Endothelial cell of umbilical vein (primary cell): ENCODE measurements at regions not wholly inside any gene's neighbourhood (a gene's known extent, or its start where the extent isn't known, plus 50 kb on each side); places are given as distances from the start of the nearest gene placed in this dataset.

ENCODE experiments used
- BruUV-seq: library from RNA; stranded (reverse); fragments of 400-500 nt; replicated peaks from 2 replicates; lab custom pipeline; 2021; lab: Mats Ljungman, UMichigan
- CTCF ChIA-PET: fragments of 300-600, 350-600 bp; sonication (Branson Sonifier 250); formaldehyde crosslinking; loops from one replicate; lab custom pipeline; 2021; ENCODE audit warnings: antibody characterized with exemption, inconsistent platforms; lab: Charles Lee
- POLR2A ChIA-PET: fragments of 300-600, 350-600 bp; sonication (Branson Sonifier 250); formaldehyde crosslinking; loops from one replicate; lab custom pipeline; 2021; ENCODE audit warnings: antibody characterized with exemption, inconsistent platforms; lab: Charles Lee
- DNase-seq: peaks from one replicate; pipeline ENCODE4 v3.0.0-alpha.2; 2011; ENCODE audit warnings: low read depth, low spot score
- FAIRE-seq: peaks from 2 replicates; lab custom pipeline; 2011; peaks lifted over from hg19 to GRCh38; lab: Jason Lieb, UNC
- H2AFZ ChIP-seq: 2 replicates; pipeline ENCODE4 v1.6.0; 2012; ENCODE audit warnings: low read depth, low read length, control low read depth, inconsistent platforms
- H3K27ac ChIP-seq: 2 replicates; pipeline ENCODE4 v1.5.1; 2011; ENCODE audit warnings: low read depth, mild to moderate bottlenecking, control low read depth, low read length, moderate library complexity; ENCODE audit not compliant: insufficient read depth
- H3K27me3 ChIP-seq, 2 experiments: 2 replicates each; pipeline versions ENCODE4 v1.6.0 to v1.6.1; 2011; ENCODE audit warnings: low read length in 2 of 2, mixed read lengths in 1 of 2; ENCODE audit not compliant: control insufficient read depth in 2 of 2, insufficient read depth in 2 of 2
- H3K36me3 ChIP-seq, 2 experiments: 2 replicates in 1 of 2; 3 replicates in 1 of 2; pipeline ENCODE4 v1.5.1; 2011; ENCODE audit warnings: low read length in 2 of 2, mild to moderate bottlenecking in 1 of 2, moderate library complexity in 1 of 2; ENCODE audit not compliant: control insufficient read depth in 2 of 2, insufficient read depth in 2 of 2; ENCODE audit errors: extremely low read depth in 1 of 2
- H3K4me1 ChIP-seq: 3 replicates; pipeline ENCODE4 v1.5.1; 2011; ENCODE audit warnings: mild to moderate bottlenecking, low read length; ENCODE audit not compliant: control insufficient read depth, insufficient read depth; ENCODE audit errors: extremely low read depth
- H3K4me2 ChIP-seq: 2 replicates; pipeline ENCODE4 v1.6.1; 2011; ENCODE audit warnings: low read length, control low read depth, mixed read lengths; ENCODE audit not compliant: insufficient read depth
- H3K4me3 ChIP-seq, 3 experiments: fragments of 200-600 bp in 1 of 3; sonication (generic), shearing (Covaris generic) in 1 of 3; replicated peaks in 1 of 3; 2 replicates each; pipeline ENCODE4 v1.5.1; 2011 to 2016; ENCODE audit warnings: control low read depth in 3 of 3, low read length in 3 of 3, mild to moderate bottlenecking in 2 of 3, inconsistent platforms in 1 of 3, low read depth in 1 of 3, moderate library complexity in 1 of 3; ENCODE audit not compliant: insufficient read depth in 1 of 3
- H3K79me2 ChIP-seq: 2 replicates; pipeline ENCODE4 v1.6.0; 2012; ENCODE audit warnings: low read length, inconsistent platforms; ENCODE audit not compliant: control insufficient read depth, insufficient read depth
- H3K9ac ChIP-seq: replicated peaks from 2 replicates; pipeline ENCODE3; 2011; ENCODE audit warnings: low read length, control low read depth; ENCODE audit not compliant: insufficient read depth; ENCODE audit errors: extremely low read depth
- H3K9me1 ChIP-seq: replicated peaks from 3 replicates; pipeline ENCODE4 v1.6.0; 2011; ENCODE audit warnings: mild to moderate bottlenecking, low read length; ENCODE audit not compliant: control insufficient read depth, insufficient read depth; ENCODE audit errors: extremely low read depth
- H3K9me3 ChIP-seq: replicated peaks from 2 replicates; pipeline ENCODE4 v1.5.1; 2012; ENCODE audit warnings: low read length, inconsistent platforms; ENCODE audit not compliant: control insufficient read depth, insufficient read depth
- H4K20me1 ChIP-seq: replicated peaks from 2 replicates; pipeline ENCODE3; 2011; ENCODE audit warnings: mild to moderate bottlenecking, low read length; ENCODE audit not compliant: control insufficient read depth, insufficient read depth; ENCODE audit errors: extremely low read depth
- CTCF ChIP-seq, 2 donors: IDR thresholded peaks; 1 replicate in 1 of 2; 2 replicates in 1 of 2; pipeline ENCODE4 v1.5.1; 2011; ENCODE audit warnings: low read length in 2 of 2, mild to moderate bottlenecking in 2 of 2, moderate library complexity in 2 of 2, control low read depth in 1 of 2, inconsistent platforms in 1 of 2, low read depth in 1 of 2; ENCODE audit not compliant: insufficient read depth in 1 of 2; ENCODE audit errors: extremely low read depth in 1 of 2
- EZH2 ChIP-seq: IDR thresholded peaks from 2 replicates; pipeline ENCODE4 v1.6.1; 2012; ENCODE audit warnings: borderline replicate concordance, low read depth, mild to moderate bottlenecking, moderate library complexity, low read length, inconsistent platforms; ENCODE audit not compliant: severe bottlenecking
- FOS ChIP-seq: IDR thresholded peaks from 2 replicates; pipeline ENCODE4 v1.6.1; 2011; ENCODE audit warnings: mild to moderate bottlenecking, low read length, moderate library complexity, borderline replicate concordance; ENCODE audit not compliant: insufficient read depth
- GATA2 ChIP-seq: IDR thresholded peaks from 2 replicates; pipeline ENCODE4 v1.7.0; 2011; ENCODE audit warnings: low read depth, mild to moderate bottlenecking, moderate library complexity, mixed read lengths, low read length; ENCODE audit not compliant: insufficient read length, insufficient read depth
- JUN ChIP-seq: IDR thresholded peaks from 2 replicates; pipeline ENCODE4 v1.6.1; 2011; ENCODE audit warnings: borderline replicate concordance, low read depth; ENCODE audit not compliant: insufficient read length, insufficient read depth
- MAX ChIP-seq: IDR thresholded peaks from 2 replicates; pipeline ENCODE4 v1.6.1; 2011; ENCODE audit not compliant: insufficient read depth, insufficient read length
- MYC ChIP-seq: IDR thresholded peaks from one replicate; pipeline ENCODE4 v1.6.1; 2011; ENCODE audit warnings: mild to moderate bottlenecking, low read depth, low read length
- POLR2A ChIP-seq: IDR thresholded peaks from 2 replicates; pipeline ENCODE4 v1.6.1; 2012; ENCODE audit warnings: low read depth, mild to moderate bottlenecking, control low read depth, low read length
- POLR2AphosphoS5 ChIP-seq: IDR thresholded peaks from 2 replicates; pipeline ENCODE4 v1.6.1; 2012; ENCODE audit warnings: low read depth, mild to moderate bottlenecking, control low read depth, low read length, moderate library complexity; ENCODE audit not compliant: insufficient read depth
- dilution Hi-C: fragments of 300-500 bp; cut with MboI; formaldehyde crosslinking; loops from one replicate; pipeline ENCODE4 v1.15.0; 2019; ENCODE audit warnings: low sequenced_read_pairs; ENCODE audit not compliant: extremely low pct_ligation_motif_present
- intact Hi-C: fragments of 100-400 bp; cut with micrococcal nuclease; formaldehyde crosslinking; loops from one replicate; pipeline ENCODE4 v1.10.0; 2022

GRCh38 chr15:62430056-62430455 lies 265.0 kb upstream of the C2CD4B start:
- H3K27me3 ChIP-seq = no peaks in the 10 kb centered on the region
- no peak overlapping the region for H3K27ac ChIP-seq
- H3K79me2 ChIP-seq = no peaks in the 10 kb centered on the region
- H3K9me1 ChIP-seq = no peaks in the 10 kb centered on the region
- no peaks in the 10 kb centered on the region for H3K36me3 ChIP-seq
- ChIA-PET POLR2A (no interaction called here), CTCF (no interaction called here)
- H3K4me2 ChIP-seq = no peak overlapping the region
- H4K20me1 ChIP-seq = no peaks in the 10 kb centered on the region
- no peak overlapping the region for H3K9ac ChIP-seq
- H2AFZ ChIP-seq = no peak overlapping the region
- DNase-seq (no peak), FAIRE-seq (no peak)
- TF ChIP-seq FOS = no peak
- no peak for TF ChIP-seq MAX
- no peak for TF ChIP-seq JUN
- TF ChIP-seq GATA2 = no peak
- no peak for TF ChIP-seq CTCF (IDR thresholded peaks at IDR 0.05; ENCODE audit: extremely low read depth in 1 of 2, insufficient read depth in 1 of 2, low read depth in 1 of 2, low read length in 2 of 2)
- no peak for TF ChIP-seq EZH2
- no peak for TF ChIP-seq MYC
- no peak for TF ChIP-seq POLR2A
- TF ChIP-seq POLR2AphosphoS5 = no peak
- BruUV-seq = no TSS peak
- intact Hi-C loops = no loop called here
- no peak overlapping the region for H3K4me3 ChIP-seq
- no peaks in the 10 kb centered on the region for H3K4me1 ChIP-seq
- no peaks in the 10 kb centered on the region for H3K9me3 ChIP-seq
- dilution Hi-C loops = no loop called here
